ENCODE measurements at regions not wholly inside any gene's neighbourhood (a gene's known extent, or its start where the extent isn't known, plus 50 kb on each side); places are given as distances from the start of the nearest gene placed in this dataset.

DNA sequence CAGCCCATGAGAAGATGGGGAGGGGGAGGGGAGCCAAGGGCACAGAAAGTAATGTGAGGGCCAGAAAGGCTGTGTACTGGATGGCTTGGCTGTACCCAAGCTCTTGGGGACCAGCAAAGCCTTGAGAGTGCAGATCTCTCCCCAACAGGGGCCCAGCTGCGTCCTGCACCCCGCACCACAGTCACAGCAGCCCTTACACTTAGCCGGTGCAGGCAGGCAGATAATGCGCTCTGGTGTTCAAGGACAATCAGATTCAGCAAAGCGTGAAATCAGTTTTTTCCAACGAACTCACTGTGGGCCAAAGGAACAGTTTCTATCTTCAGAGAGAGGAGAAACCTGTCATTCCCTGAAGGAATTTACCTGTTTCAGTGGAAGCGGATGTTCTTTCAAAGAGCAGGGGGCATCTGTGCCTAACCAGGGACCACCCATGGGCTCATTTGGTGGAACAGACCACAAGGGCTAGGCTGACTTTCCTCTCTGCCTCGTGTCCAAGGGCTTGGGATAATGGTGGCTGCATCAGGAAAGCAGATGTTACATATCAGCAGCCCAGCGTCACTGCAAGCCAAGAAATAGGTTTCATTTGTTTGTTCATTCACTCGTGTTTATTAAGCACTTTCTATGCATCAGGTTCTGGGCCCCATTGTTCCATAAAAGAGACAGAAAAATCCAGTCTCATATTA lies 81.2 kb upstream of the SPON1 start:
- no peaks in the 10 kb centered on the region for H3K27me3 Mint-ChIP-seq (ENCODE audit: low read depth)
- ATAC-seq (no peak), DNase-seq (no peak)

GRCh38 chr11:13883042-13883441 lies 79.5 kb upstream of the SPON1 start:
- Mint-ChIP-seq H3K4me3 (no peak overlapping the region), H3K9me3 (peaks cover 4% of the 10 kb centered on the region), H3K27me3 (ENCODE audit: low read depth) (no peaks in the 10 kb centered on the region), H3K4me1 (ENCODE audit: low read depth) (peaks cover 5% of the 10 kb centered on the region), H3K36me3 (ENCODE audit: insufficient read depth) (no peaks in the 10 kb centered on the region)
- ATAC-seq (no peak), DNase-seq (no peak)

More for the DNA sequence above, 81.2 kb upstream of the SPON1 start:
- Mint-ChIP-seq H3K9me3 (no peaks in the 10 kb centered on the region), H3K36me3 (ENCODE audit: insufficient read depth) (no peaks in the 10 kb centered on the region), H3K4me1 (ENCODE audit: low read depth) (peaks cover 5% of the 10 kb centered on the region), H3K4me3 (no peak overlapping the region)

DNA sequence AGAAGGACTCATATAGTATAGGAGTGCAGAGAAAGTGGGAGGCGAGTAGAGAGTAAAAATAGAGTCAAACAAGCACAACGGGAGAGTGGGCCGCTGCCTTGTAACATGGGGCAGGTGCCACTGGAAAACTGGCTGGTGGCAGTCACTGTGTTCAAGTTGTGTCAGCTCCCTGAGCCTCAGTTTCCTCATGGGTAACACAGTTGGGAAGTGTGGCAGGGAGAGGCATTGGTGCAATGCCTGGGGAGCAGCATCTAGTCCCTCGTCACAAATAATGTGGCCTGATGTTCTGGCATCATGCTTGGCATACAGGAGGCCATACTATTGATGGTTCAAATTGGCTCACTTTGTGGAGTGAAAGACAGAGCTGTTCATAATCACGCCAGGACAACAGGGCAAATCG lies 78.9 kb upstream of the SPON1 start:
- Mint-ChIP-seq H3K9me3 (peaks cover 4% of the 10 kb centered on the region), H3K4me1 (ENCODE audit: low read depth) (peaks cover 5% of the 10 kb centered on the region), H3K4me3 (no peak overlapping the region), H3K36me3 (ENCODE audit: insufficient read depth) (no peaks in the 10 kb centered on the region), H3K27me3 (ENCODE audit: low read depth) (no peaks in the 10 kb centered on the region)
- no peak for DNase-seq
- no peak for ATAC-seq

GRCh38 chr11:13884158-13884799 lies 78.2 kb upstream of the SPON1 start:
- Mint-ChIP-seq H3K4me3 (no peak overlapping the region), H3K4me1 (ENCODE audit: low read depth) (peaks cover 5% of the 10 kb centered on the region), H3K36me3 (ENCODE audit: insufficient read depth) (no peaks in the 10 kb centered on the region), H3K9me3 (peaks cover 4% of the 10 kb centered on the region), H3K27me3 (ENCODE audit: low read depth) (no peaks in the 10 kb centered on the region)
- DNase-seq (no peak), ATAC-seq (no peak)

GRCh38 chr11:13885083-13885482 lies 77.4 kb upstream of the SPON1 start:
- no peaks in the 10 kb centered on the region for H3K27me3 Mint-ChIP-seq (ENCODE audit: low read depth)
- peaks cover 4% of the 10 kb centered on the region for H3K9me3 Mint-ChIP-seq
- ATAC-seq (no peak), DNase-seq (no peak)
- H3K4me3 Mint-ChIP-seq, result no peak overlapping the region
- no peaks in the 10 kb centered on the region for H3K36me3 Mint-ChIP-seq (ENCODE audit: insufficient read depth)
- peaks cover 5% of the 10 kb centered on the region for H3K4me1 Mint-ChIP-seq (ENCODE audit: low read depth)

- peaks cover 4% of the 10 kb centered on the region for H3K9me3 Mint-ChIP-seq
- H3K36me3 Mint-ChIP-seq (ENCODE audit: insufficient read depth), result no peaks in the 10 kb centered on the region
- ATAC-seq, result no peak
- peaks cover 8% of the 10 kb centered on the region for H3K4me1 Mint-ChIP-seq (ENCODE audit: low read depth)
- no peaks in the 10 kb centered on the region for H3K27me3 Mint-ChIP-seq (ENCODE audit: low read depth)
- no peak overlapping the region for H3K4me3 Mint-ChIP-seq
- DNase-seq, result no peak
Observed at GRCh38 chr11:13889552-13890249, 72.8 kb upstream of the SPON1 start.

DNA sequence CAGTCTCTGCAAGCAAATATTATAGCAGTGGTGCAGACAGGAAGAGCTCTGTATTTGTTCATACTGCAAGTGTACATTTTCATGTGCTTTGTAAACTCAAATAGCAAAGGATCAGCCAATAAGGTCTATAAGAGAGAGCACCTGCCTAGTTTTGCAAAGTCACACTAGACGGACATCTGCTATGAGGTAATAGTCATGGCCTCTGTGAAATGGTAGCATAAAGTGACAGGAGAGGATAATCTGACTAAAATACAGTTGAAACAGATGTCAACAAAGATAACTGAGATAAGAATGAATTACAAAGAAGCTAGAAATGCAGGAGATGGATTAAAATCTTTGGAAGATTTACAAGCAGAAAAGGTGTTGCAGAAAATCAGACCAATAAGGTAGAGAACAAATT lies 70.6 kb upstream of the SPON1 start:
- Mint-ChIP-seq H3K4me3 (no peak overlapping the region), H3K9me3 (peaks cover 1% of the 10 kb centered on the region), H3K27me3 (ENCODE audit: low read depth) (no peaks in the 10 kb centered on the region), H3K4me1 (ENCODE audit: low read depth) (peaks cover 7% of the 10 kb centered on the region), H3K36me3 (ENCODE audit: insufficient read depth) (no peaks in the 10 kb centered on the region)
- no peak for DNase-seq
- no peak for ATAC-seq

GRCh38 chr11:13896175-13896980 lies 66.1 kb upstream of the SPON1 start:
- Mint-ChIP-seq H3K36me3 (ENCODE audit: insufficient read depth) (no peaks in the 10 kb centered on the region), H3K4me3 (no peak overlapping the region), H3K4me1 (ENCODE audit: low read depth) (peaks cover 12% of the 10 kb centered on the region), H3K27me3 (ENCODE audit: low read depth) (no peaks in the 10 kb centered on the region), H3K9me3 (no peaks in the 10 kb centered on the region)
- no peak for DNase-seq
- ATAC-seq, result no peak

DNA sequence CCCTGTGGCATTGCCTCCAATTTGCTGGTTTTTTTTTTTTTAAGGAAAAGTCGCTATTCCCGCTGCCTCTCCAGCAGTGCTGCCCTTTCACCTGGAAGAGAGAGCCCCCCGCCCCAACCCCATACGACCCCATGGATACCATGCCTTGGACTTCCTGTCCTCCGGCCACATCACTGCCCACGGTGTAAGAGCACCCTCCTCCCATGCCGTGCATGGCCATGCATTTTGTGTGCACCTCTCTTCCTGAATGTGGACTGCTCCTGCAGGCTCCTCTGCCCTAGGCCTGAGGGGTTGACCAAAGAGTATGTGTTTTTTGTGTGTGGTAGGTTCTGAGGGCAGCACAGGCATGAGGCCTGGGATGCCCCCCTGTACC lies 65.6 kb upstream of the SPON1 start:
- Mint-ChIP-seq H3K4me3 (no peak overlapping the region), H3K27me3 (ENCODE audit: low read depth) (no peaks in the 10 kb centered on the region), H3K4me1 (ENCODE audit: low read depth) (peaks cover 8% of the 10 kb centered on the region), H3K9me3 (no peaks in the 10 kb centered on the region), H3K36me3 (ENCODE audit: insufficient read depth) (no peaks in the 10 kb centered on the region)
- no peak for DNase-seq
- no peak for ATAC-seq

GRCh38 chr11:13897646-13898276 lies 64.8 kb upstream of the SPON1 start:
- H3K4me3 Mint-ChIP-seq, result no peak overlapping the region
- DNase-seq (no peak), ATAC-seq (no peak)
- peaks cover 7% of the 10 kb centered on the region for H3K4me1 Mint-ChIP-seq (ENCODE audit: low read depth)
- H3K9me3 Mint-ChIP-seq, result no peaks in the 10 kb centered on the region
- H3K27me3 Mint-ChIP-seq (ENCODE audit: low read depth), result no peaks in the 10 kb centered on the region
- no peaks in the 10 kb centered on the region for H3K36me3 Mint-ChIP-seq (ENCODE audit: insufficient read depth)

- Mint-ChIP-seq H3K27me3 (ENCODE audit: low read depth) (no peaks in the 10 kb centered on the region), H3K4me1 (ENCODE audit: low read depth) (peaks cover 5% of the 10 kb centered on the region), H3K9me3 (peaks cover 4% of the 10 kb centered on the region), H3K36me3 (ENCODE audit: insufficient read depth) (no peaks in the 10 kb centered on the region), H3K4me3 (no peak overlapping the region)
- no peak for ATAC-seq
- DNase-seq, result no peak
Observed at GRCh38 chr11:13899603-13900002, 62.9 kb upstream of the SPON1 start.

- Mint-ChIP-seq H3K36me3 (ENCODE audit: insufficient read depth) (no peaks in the 10 kb centered on the region), H3K4me3 (no peak overlapping the region)
- ATAC-seq, result no peak
Observed at GRCh38 chr11:13902523-13902922, 60.0 kb upstream of the SPON1 start.

GRCh38 chr11:13905137-13905781 lies 57.3 kb upstream of the SPON1 start:
- no peak for ATAC-seq
- H3K4me1 Mint-ChIP-seq (ENCODE audit: low read depth), result no peaks in the 10 kb centered on the region
- H3K36me3 Mint-ChIP-seq (ENCODE audit: insufficient read depth), result no peaks in the 10 kb centered on the region
- peaks cover 15% of the 10 kb centered on the region for H3K9me3 Mint-ChIP-seq
- no peaks in the 10 kb centered on the region for H3K27me3 Mint-ChIP-seq (ENCODE audit: low read depth)
- no peak for DNase-seq
- no peak overlapping the region for H3K4me3 Mint-ChIP-seq

More at GRCh38 chr11:13902523-13902922, 60.0 kb upstream of the SPON1 start:
- DNase-seq, result no peak
- Mint-ChIP-seq H3K9me3 (peaks cover 11% of the 10 kb centered on the region), H3K4me1 (ENCODE audit: low read depth) (peaks cover 5% of the 10 kb centered on the region), H3K27me3 (ENCODE audit: low read depth) (no peaks in the 10 kb centered on the region)

GRCh38 chr11:13907678-13908077 lies 54.8 kb upstream of the SPON1 start:
- no peak overlapping the region for H3K4me3 Mint-ChIP-seq
- H3K9me3 Mint-ChIP-seq, result peaks cover 18% of the 10 kb centered on the region
- ATAC-seq, result no peak
- H3K4me1 Mint-ChIP-seq (ENCODE audit: low read depth), result no peaks in the 10 kb centered on the region
- no peaks in the 10 kb centered on the region for H3K36me3 Mint-ChIP-seq (ENCODE audit: insufficient read depth)
- no peaks in the 10 kb centered on the region for H3K27me3 Mint-ChIP-seq (ENCODE audit: low read depth)
- no peak for DNase-seq
